C1 segment of cervical spinal cord (tissue), 14 donors: ENCODE measurements at regions not wholly inside any gene's neighbourhood (a gene's known extent, or its start where the extent isn't known, plus 50 kb on each side); places are given as distances from the start of the nearest gene placed in this dataset.

Experiments used
- DNase-seq, 14 donors: peaks; one replicate each; lab custom pipeline; 2025; lab: John Stamatoyannopoulos, UW

GRCh38 chr9:20291201-20291600 is 331.1 kb downstream of the MLLT3 start:
- no peak for DNase-seq

GRCh38 chr9:20290257-20290656 is 332.0 kb downstream of the MLLT3 start:
- no peak for DNase-seq

- DNase-seq = peak in 5 of 14 donors; percentile 1 to 14 (median 6)
These were observed 332.8 kb downstream of the MLLT3 start for GRCh38 chr9:20289423-20290010.

- no peak for DNase-seq
These were observed 335.3 kb downstream of the MLLT3 start for GRCh38 chr9:20286969-20287368.

- no peak for DNase-seq
These were observed 336.1 kb downstream of the MLLT3 start for GRCh38 chr9:20286154-20286700.

GRCh38 chr9:20284601-20285289 is 337.6 kb downstream of the MLLT3 start:
- DNase-seq = no peak

- DNase-seq = no peak
These were observed 342.0 kb downstream of the MLLT3 start for GRCh38 chr9:20280330-20280729.

GRCh38 chr9:20276762-20277161 is 345.5 kb downstream of the MLLT3 start:
- DNase-seq = no peak

GRCh38 chr9:20271723-20272122 is 350.6 kb downstream of the MLLT3 start:
- no peak for DNase-seq

- DNase-seq = no peak
These were observed 351.2 kb downstream of the MLLT3 start for GRCh38 chr9:20271096-20271495.

- DNase-seq = no peak
These were observed 352.1 kb downstream of the MLLT3 start for GRCh38 chr9:20270161-20270560.

GRCh38 chr9:20269620-20270019 is 352.7 kb downstream of the MLLT3 start:
- DNase-seq = no peak

- DNase-seq = no peak
These were observed 357.4 kb downstream of the MLLT3 start for GRCh38 chr9:20264896-20265295.

- no peak for DNase-seq
These were observed 359.7 kb downstream of the MLLT3 start for GRCh38 chr9:20262611-20263010.

- no peak for DNase-seq
These were observed 365.9 kb downstream of the MLLT3 start for GRCh38 chr9:20256284-20256948.

- no peak for DNase-seq
These were observed 367.2 kb downstream of the MLLT3 start for GRCh38 chr9:20255052-20255451.

GRCh38 chr9:20253635-20254034 is 368.7 kb downstream of the MLLT3 start:
- no peak for DNase-seq

- DNase-seq = no peak
These were observed 369.5 kb downstream of the MLLT3 start for GRCh38 chr9:20252778-20253177.

- DNase-seq = no peak
These were observed 371.5 kb downstream of the MLLT3 start for GRCh38 chr9:20250791-20251190.

- no peak for DNase-seq
These were observed 378.0 kb downstream of the MLLT3 start for GRCh38 chr9:20244271-20244670.

- no peak for DNase-seq
These were observed 378.5 kb downstream of the MLLT3 start for GRCh38 chr9:20243841-20244240.

GRCh38 chr9:20242510-20243189 is 379.6 kb downstream of the MLLT3 start:
- no peak for DNase-seq
